ENCODE measurements at regions not wholly inside any gene's neighbourhood (a gene's known extent, or its start where the extent isn't known, plus 50 kb on each side); places are given as distances from the start of the nearest gene placed in this dataset.

DNA sequence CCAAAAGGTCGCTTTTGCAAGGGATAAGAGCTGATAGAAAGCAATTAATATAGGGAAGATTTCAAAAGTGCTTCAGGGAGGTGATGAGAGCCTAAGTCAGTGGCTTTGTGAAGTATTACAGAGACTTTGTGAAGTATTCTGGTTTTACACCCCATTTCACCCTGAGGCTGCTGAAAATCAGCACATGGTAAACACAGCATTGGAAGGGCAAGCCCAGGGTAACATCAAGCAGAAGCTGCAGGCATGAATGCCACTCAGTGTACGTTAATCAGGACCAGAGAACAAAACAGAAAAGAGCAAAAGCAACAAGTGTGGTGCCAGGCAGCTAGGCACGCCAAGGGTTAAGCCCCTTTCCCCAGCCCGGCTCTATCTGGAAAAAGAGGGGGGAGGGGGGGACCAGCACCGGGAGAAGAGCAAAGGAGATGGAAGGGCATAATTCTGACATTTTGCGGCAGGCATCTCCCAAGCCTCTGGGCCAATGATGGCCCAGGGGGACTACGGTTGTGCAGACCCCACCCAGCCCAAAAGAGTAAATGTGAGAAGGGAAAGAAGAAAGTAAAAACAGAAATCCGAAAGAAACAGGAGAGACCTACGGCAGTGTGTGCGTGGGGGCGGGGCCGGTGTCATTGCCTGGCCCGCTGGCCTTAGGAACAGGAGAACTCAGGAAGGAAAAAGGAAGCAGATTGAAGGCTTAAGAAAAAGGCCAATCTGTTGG, 58.9 kb downstream of the DHRS2 start:
- Mint-ChIP-seq H3K27ac (no peak overlapping the region), H3K4me3 (no peak overlapping the region), H3K9me3 (no peaks in the 10 kb centered on the region), H3K27me3 (peaks cover 26% of the 10 kb centered on the region), H3K36me3 (ENCODE audit: low read depth) (no peaks in the 10 kb centered on the region), H3K4me1 (no peaks in the 10 kb centered on the region)
- no peak for ATAC-seq (replicated peaks)

GRCh38 chr14:23695664-23695999, 59.5 kb downstream of the DHRS2 start:
- no peaks in the 10 kb centered on the region for H3K4me1 Mint-ChIP-seq
- H3K27me3 Mint-ChIP-seq: peaks cover 30% of the 10 kb centered on the region
- ATAC-seq (replicated peaks): no peak
- no peak overlapping the region for H3K4me3 Mint-ChIP-seq
- H3K27ac Mint-ChIP-seq: no peak overlapping the region
- H3K36me3 Mint-ChIP-seq (ENCODE audit: low read depth): no peaks in the 10 kb centered on the region
- no peaks in the 10 kb centered on the region for H3K9me3 Mint-ChIP-seq

DNA sequence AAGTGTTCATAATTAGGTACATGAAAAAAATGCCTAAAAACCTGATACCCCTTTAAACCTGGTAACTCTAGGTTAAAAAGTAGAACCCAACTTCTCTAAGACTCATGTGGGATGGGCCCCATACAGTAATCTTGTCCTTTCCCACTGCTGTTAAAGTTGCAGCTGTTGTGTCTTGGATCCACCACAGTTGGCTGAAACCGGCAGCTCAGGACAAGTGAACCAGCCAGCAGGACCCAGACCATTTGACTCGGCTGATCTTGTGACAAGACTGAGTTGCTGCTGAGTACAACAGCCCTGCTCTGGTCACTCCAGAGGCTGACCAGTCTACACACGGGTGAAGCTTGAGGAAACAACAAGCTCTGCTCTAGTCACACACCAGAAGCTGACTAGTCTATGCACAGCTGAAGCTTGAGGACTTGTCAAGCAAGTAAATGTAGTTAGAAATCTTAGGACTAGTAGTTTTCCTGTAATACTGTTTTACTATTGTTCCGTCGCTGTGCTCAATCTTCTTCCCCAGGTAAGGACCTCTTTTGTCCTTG, 60.6 kb downstream of the DHRS2 start:
- Mint-ChIP-seq H3K27ac (no peak overlapping the region), H3K36me3 (ENCODE audit: low read depth) (no peaks in the 10 kb centered on the region), H3K27me3 (peaks cover 28% of the 10 kb centered on the region), H3K4me1 (no peaks in the 10 kb centered on the region), H3K4me3 (no peak overlapping the region), H3K9me3 (no peaks in the 10 kb centered on the region)
- no peak for ATAC-seq (replicated peaks)

DNA sequence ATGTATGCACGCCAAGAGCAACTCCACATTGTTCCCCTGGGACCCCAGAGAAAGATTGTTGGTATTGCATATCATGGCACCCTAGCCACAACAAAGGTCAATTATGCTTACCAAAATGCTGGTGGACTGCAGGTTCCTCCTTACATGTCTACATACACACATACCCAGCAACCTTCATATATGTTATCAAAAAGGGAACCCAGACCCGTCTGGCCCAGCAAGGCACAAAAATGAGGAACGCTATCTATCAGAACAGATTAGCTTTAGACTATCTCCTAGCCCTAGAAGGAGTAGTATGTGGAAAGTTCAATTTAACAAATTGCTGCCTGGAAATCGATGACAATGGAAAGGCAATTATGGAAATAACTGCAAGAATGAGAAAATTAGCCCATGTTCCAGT, 61.5 kb downstream of the DHRS2 start:
- H3K4me3 Mint-ChIP-seq: no peak overlapping the region
- H3K36me3 Mint-ChIP-seq (ENCODE audit: low read depth): no peaks in the 10 kb centered on the region
- no peaks in the 10 kb centered on the region for H3K4me1 Mint-ChIP-seq
- no peak overlapping the region for H3K27ac Mint-ChIP-seq
- ATAC-seq (replicated peaks): no peak
- H3K9me3 Mint-ChIP-seq: no peaks in the 10 kb centered on the region
- H3K27me3 Mint-ChIP-seq: peaks cover 29% of the 10 kb centered on the region

GRCh38 chr14:23702656-23703426, 66.7 kb downstream of the DHRS2 start:
- H3K27ac Mint-ChIP-seq: no peak overlapping the region
- ATAC-seq (replicated peaks): no peak
- no peak overlapping the region for H3K4me3 Mint-ChIP-seq
- no peaks in the 10 kb centered on the region for H3K4me1 Mint-ChIP-seq
- peaks cover 26% of the 10 kb centered on the region for H3K27me3 Mint-ChIP-seq
- H3K36me3 Mint-ChIP-seq (ENCODE audit: low read depth): no peaks in the 10 kb centered on the region
- H3K9me3 Mint-ChIP-seq: no peaks in the 10 kb centered on the region

DNA sequence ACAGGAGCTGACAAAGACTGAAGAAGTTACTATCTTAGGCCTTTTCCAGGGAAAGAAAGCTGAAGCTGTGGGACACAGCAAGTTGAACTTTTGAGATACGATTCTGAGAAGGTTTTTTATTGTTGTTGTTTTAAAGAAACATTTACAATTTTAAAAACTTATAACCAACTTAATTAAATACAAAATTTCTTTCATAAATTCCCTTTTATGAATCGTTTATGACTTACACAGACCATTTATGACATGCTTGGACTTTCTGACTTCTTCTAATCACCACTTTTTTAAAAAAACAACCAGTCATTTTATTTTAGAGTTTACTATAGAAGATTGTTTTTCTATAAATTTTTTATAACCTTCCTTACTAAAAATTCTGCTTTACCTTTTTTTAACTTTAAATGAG, 68.7 kb downstream of the DHRS2 start:
- H3K4me1 Mint-ChIP-seq: no peaks in the 10 kb centered on the region
- H3K27me3 Mint-ChIP-seq: peaks cover 29% of the 10 kb centered on the region
- H3K4me3 Mint-ChIP-seq: no peak overlapping the region
- H3K9me3 Mint-ChIP-seq: no peaks in the 10 kb centered on the region
- H3K36me3 Mint-ChIP-seq (ENCODE audit: low read depth): no peaks in the 10 kb centered on the region
- no peak overlapping the region for H3K27ac Mint-ChIP-seq
- no peak for ATAC-seq (replicated peaks)

- Mint-ChIP-seq H3K27me3 (peaks cover 25% of the 10 kb centered on the region), H3K4me1 (no peaks in the 10 kb centered on the region), H3K4me3 (no peak overlapping the region), H3K9me3 (no peaks in the 10 kb centered on the region), H3K36me3 (ENCODE audit: low read depth) (no peaks in the 10 kb centered on the region), H3K27ac (no peak overlapping the region)
- ATAC-seq (replicated peaks): no peak
Observed at GRCh38 chr14:23707415-23707814, 71.3 kb downstream of the DHRS2 start.

GRCh38 chr14:23708343-23708742, 72.2 kb downstream of the DHRS2 start:
- Mint-ChIP-seq H3K9me3 (no peaks in the 10 kb centered on the region), H3K36me3 (ENCODE audit: low read depth) (no peaks in the 10 kb centered on the region), H3K27me3 (peaks cover 23% of the 10 kb centered on the region), H3K27ac (no peak overlapping the region), H3K4me1 (no peaks in the 10 kb centered on the region), H3K4me3 (no peak overlapping the region)
- ATAC-seq (replicated peaks): no peak

DNA sequence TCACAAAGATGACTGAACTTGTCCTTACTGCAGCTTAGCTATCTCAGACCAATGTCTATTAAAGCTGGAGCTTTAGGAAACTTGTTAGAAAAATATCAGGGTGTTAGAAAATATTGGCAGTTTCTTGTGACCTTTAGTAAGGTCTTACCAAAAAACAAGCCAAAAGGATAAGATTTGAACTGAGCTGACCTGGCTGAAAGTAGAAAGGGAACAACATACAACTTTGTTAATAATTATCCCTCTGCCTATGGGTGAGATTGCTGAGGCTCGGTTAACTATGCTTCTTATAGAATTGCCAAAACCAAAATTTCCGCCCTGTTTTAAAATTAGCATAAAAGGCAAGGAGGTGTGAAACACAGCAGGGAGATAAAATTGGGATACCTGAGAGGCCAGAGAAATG, 73.8 kb downstream of the DHRS2 start:
- Mint-ChIP-seq H3K27ac (no peak overlapping the region), H3K4me1 (no peaks in the 10 kb centered on the region), H3K27me3 (peaks cover 23% of the 10 kb centered on the region), H3K9me3 (no peaks in the 10 kb centered on the region), H3K36me3 (ENCODE audit: low read depth) (no peaks in the 10 kb centered on the region), H3K4me3 (no peak overlapping the region)
- ATAC-seq (replicated peaks): no peak

GRCh38 chr14:23712287-23712686, 76.1 kb downstream of the DHRS2 start:
- Mint-ChIP-seq H3K27me3 (peaks cover 28% of the 10 kb centered on the region), H3K36me3 (ENCODE audit: low read depth) (no peaks in the 10 kb centered on the region)

GRCh38 chr14:23719225-23719985, 83.2 kb downstream of the DHRS2 start:
- no peak overlapping the region for H3K27ac Mint-ChIP-seq
- H3K27me3 Mint-ChIP-seq: peaks cover 9% of the 10 kb centered on the region
- H3K4me1 Mint-ChIP-seq: no peaks in the 10 kb centered on the region
- ATAC-seq (replicated peaks): no peak
- H3K36me3 Mint-ChIP-seq (ENCODE audit: low read depth): no peaks in the 10 kb centered on the region
- no peaks in the 10 kb centered on the region for H3K9me3 Mint-ChIP-seq
- H3K4me3 Mint-ChIP-seq: no peak overlapping the region

More at GRCh38 chr14:23712287-23712686, 76.1 kb downstream of the DHRS2 start:
- Mint-ChIP-seq H3K9me3 (no peaks in the 10 kb centered on the region), H3K27ac (no peak overlapping the region), H3K4me1 (no peaks in the 10 kb centered on the region), H3K4me3 (no peak overlapping the region)
- no peak for ATAC-seq (replicated peaks)

- Mint-ChIP-seq H3K27ac (no peak overlapping the region), H3K27me3 (peaks cover 3% of the 10 kb centered on the region), H3K9me3 (no peaks in the 10 kb centered on the region), H3K36me3 (ENCODE audit: low read depth) (no peaks in the 10 kb centered on the region), H3K4me3 (no peak overlapping the region), H3K4me1 (no peaks in the 10 kb centered on the region)
- ATAC-seq (replicated peaks): no peak
Observed at GRCh38 chr14:23722675-23723074, 86.5 kb downstream of the DHRS2 start.

- Mint-ChIP-seq H3K27me3 (peaks cover 3% of the 10 kb centered on the region), H3K4me1 (no peaks in the 10 kb centered on the region), H3K36me3 (ENCODE audit: low read depth) (no peaks in the 10 kb centered on the region), H3K4me3 (no peak overlapping the region), H3K9me3 (no peaks in the 10 kb centered on the region), H3K27ac (no peak overlapping the region)
- no peak for ATAC-seq (replicated peaks)
Observed at GRCh38 chr14:23723911-23724310, 87.7 kb downstream of the DHRS2 start.

DNA sequence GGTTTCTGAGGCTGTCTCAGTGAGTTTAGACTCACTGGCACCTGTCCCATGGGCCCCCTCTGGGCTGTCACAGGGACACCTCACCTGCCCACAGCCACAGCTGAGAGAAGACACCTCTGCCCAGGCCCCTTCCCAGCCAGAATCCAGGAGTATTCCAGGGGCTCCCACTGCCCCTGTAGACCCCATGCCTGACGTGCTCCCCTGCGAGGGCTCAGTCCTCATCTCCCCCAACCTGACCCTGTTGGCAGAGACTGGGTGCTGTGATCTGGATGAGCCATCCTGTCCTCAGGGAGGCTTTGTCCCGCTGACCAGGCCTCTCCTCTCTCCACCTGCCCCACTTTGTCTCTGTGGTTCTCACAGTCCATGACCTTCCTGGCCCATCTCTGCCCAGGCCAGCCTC, 89.4 kb downstream of the DHRS2 start:
- Mint-ChIP-seq H3K4me1 (no peaks in the 10 kb centered on the region), H3K27me3 (peaks cover 10% of the 10 kb centered on the region), H3K36me3 (ENCODE audit: low read depth) (no peaks in the 10 kb centered on the region), H3K9me3 (no peaks in the 10 kb centered on the region), H3K4me3 (no peak overlapping the region), H3K27ac (no peak overlapping the region)
- no peak for ATAC-seq (replicated peaks)
